ENCODE measurements at regions not wholly inside any gene's neighbourhood (a gene's known extent, or its start where the extent isn't known, plus 50 kb on each side); places are given as distances from the start of the nearest gene placed in this dataset.

GRCh38 chr19:46917002-46917401 is 56.2 kb downstream of the ARHGAP35 start:
- no peak overlapping the region for H3K4me2 ChIP-seq (ENCODE audit: control insufficient read depth, extremely low read depth, insufficient read depth, low read depth, low read length)
- FAIRE-seq = no peak

GRCh38 chr19:46919324-46919723 is 58.5 kb downstream of the ARHGAP35 start:
- H3K27ac ChIP-seq (ENCODE audit: control insufficient read depth, insufficient read depth, low read length) = no peak overlapping the region

More at GRCh38 chr19:46917002-46917401, 56.2 kb downstream of the ARHGAP35 start:
- TF ChIP-seq EZH2 (IDR thresholded peaks at IDR 0.05; ENCODE audit: low read length) = no peak
- no peak for TF ChIP-seq CTCF (optimal IDR thresholded peaks at IDR 0.05 in 1 of 3, IDR thresholded peaks at IDR 0.05 in 1 of 3, conservative IDR thresholded peaks at IDR 0.05 in 1 of 3; ENCODE audit: extremely low read depth in 1 of 3, insufficient read depth in 2 of 3, low read length in 3 of 3)
- Histone ChIP-seq H3K79me2 (ENCODE audit: control insufficient read depth, insufficient read depth, low read length) (peaks cover 84% of the 10 kb centered on the region), H4K20me1 (ENCODE audit: control insufficient read depth, extremely low read depth, insufficient read depth, low read length) (no peaks in the 10 kb centered on the region), H3K27me3 (ENCODE audit: control insufficient read depth, extremely low read depth, insufficient read depth, low read length) (no peaks in the 10 kb centered on the region), H3K9ac (ENCODE audit: control insufficient read depth, extremely low read depth, insufficient read depth, low read length) (no peak overlapping the region), H3K36me3 (ENCODE audit: control insufficient read depth in 2 of 2, extremely low read depth in 1 of 2, insufficient read depth in 2 of 2, low read length in 2 of 2) (peaks cover 22 to 23% of the 10 kb centered on the region in 2 experiments), H3K4me1 (ENCODE audit: control insufficient read depth, extremely low read depth, insufficient read depth, low read length) (peaks cover 22% of the 10 kb centered on the region), H3K4me3 (ENCODE audit: control insufficient read depth in 2 of 3, extremely low read depth in 1 of 3, insufficient read depth in 2 of 3, low read depth in 1 of 3, low read length in 3 of 3) (no peak overlapping the region), H3K9me3 (ENCODE audit: control insufficient read depth, low read depth, low read length) (no peaks in the 10 kb centered on the region), H3K9me1 (ENCODE audit: control insufficient read depth, extremely low read depth, insufficient read depth, low read length) (peaks cover 4% of the 10 kb centered on the region), H2AFZ (ENCODE audit: control insufficient read depth, low read length) (no peak overlapping the region), H3K27ac (ENCODE audit: control insufficient read depth, insufficient read depth, low read length) (no peak overlapping the region)
- no peak for DNase-seq (ENCODE audit: low read depth, low spot score)
- dilution Hi-C loops (cut with MboI; ENCODE audit: extremely low pct_ligation_motif_present, low sequenced_read_pairs) = no loop called here

More at GRCh38 chr19:46919324-46919723, 58.5 kb downstream of the ARHGAP35 start:
- Histone ChIP-seq H3K9me3 (ENCODE audit: control insufficient read depth, low read depth, low read length) (no peaks in the 10 kb centered on the region), H3K9me1 (ENCODE audit: control insufficient read depth, extremely low read depth, insufficient read depth, low read length) (peaks cover 4% of the 10 kb centered on the region), H4K20me1 (ENCODE audit: control insufficient read depth, extremely low read depth, insufficient read depth, low read length) (no peaks in the 10 kb centered on the region), H3K79me2 (ENCODE audit: control insufficient read depth, insufficient read depth, low read length) (peaks cover 75% of the 10 kb centered on the region), H3K27me3 (ENCODE audit: control insufficient read depth, extremely low read depth, insufficient read depth, low read length) (no peaks in the 10 kb centered on the region), H3K4me3 (ENCODE audit: control insufficient read depth in 2 of 3, extremely low read depth in 1 of 3, insufficient read depth in 2 of 3, low read depth in 1 of 3, low read length in 3 of 3) (no peak overlapping the region), H3K4me1 (ENCODE audit: control insufficient read depth, extremely low read depth, insufficient read depth, low read length) (peaks cover 19% of the 10 kb centered on the region), H3K9ac (ENCODE audit: control insufficient read depth, extremely low read depth, insufficient read depth, low read length) (no peak overlapping the region), H2AFZ (ENCODE audit: control insufficient read depth, low read length) (no peak overlapping the region), H3K4me2 (ENCODE audit: control insufficient read depth, extremely low read depth, insufficient read depth, low read depth, low read length) (no peak overlapping the region), H3K36me3 (ENCODE audit: control insufficient read depth in 2 of 2, extremely low read depth in 1 of 2, insufficient read depth in 2 of 2, low read length in 2 of 2) (peaks cover 25 to 29% of the 10 kb centered on the region in 2 experiments)
- DNase-seq (ENCODE audit: low read depth, low spot score) (no peak), FAIRE-seq (peak; percentile 51)
- no peak for TF ChIP-seq CTCF (optimal IDR thresholded peaks at IDR 0.05 in 1 of 3, IDR thresholded peaks at IDR 0.05 in 1 of 3, conservative IDR thresholded peaks at IDR 0.05 in 1 of 3; ENCODE audit: extremely low read depth in 1 of 3, insufficient read depth in 2 of 3, low read length in 3 of 3)
- no peak for TF ChIP-seq EZH2 (IDR thresholded peaks at IDR 0.05; ENCODE audit: low read length)
- dilution Hi-C loops (cut with MboI; ENCODE audit: extremely low pct_ligation_motif_present, low sequenced_read_pairs) = no loop called here

Data from keratinocyte (primary cell).